ENCODE measurements at regions not wholly inside any gene's neighbourhood (a gene's known extent, or its start where the extent isn't known, plus 50 kb on each side); places are given as distances from the start of the nearest gene placed in this dataset.

DNA sequence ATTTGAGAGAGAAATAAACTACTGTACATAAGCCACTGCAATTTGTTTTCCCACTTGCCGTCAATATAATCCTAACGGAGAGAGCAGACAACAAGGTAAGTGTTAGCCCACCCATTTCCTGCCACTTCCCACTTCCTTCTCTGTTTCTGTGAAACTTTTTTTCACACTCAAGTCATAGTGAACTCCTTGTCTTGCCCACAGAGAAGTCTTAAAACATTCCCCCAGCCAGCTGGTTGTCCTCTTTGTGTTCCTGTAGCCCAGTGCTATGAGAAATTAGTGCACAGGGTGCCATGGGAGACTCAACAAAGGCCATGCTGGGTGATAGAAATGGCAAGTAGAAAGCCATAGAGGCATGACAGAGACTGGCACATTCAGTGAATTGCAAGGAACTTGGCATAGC lies 208.6 kb downstream of the BLID start:
- TF ChIP-seq, protein P1, sequence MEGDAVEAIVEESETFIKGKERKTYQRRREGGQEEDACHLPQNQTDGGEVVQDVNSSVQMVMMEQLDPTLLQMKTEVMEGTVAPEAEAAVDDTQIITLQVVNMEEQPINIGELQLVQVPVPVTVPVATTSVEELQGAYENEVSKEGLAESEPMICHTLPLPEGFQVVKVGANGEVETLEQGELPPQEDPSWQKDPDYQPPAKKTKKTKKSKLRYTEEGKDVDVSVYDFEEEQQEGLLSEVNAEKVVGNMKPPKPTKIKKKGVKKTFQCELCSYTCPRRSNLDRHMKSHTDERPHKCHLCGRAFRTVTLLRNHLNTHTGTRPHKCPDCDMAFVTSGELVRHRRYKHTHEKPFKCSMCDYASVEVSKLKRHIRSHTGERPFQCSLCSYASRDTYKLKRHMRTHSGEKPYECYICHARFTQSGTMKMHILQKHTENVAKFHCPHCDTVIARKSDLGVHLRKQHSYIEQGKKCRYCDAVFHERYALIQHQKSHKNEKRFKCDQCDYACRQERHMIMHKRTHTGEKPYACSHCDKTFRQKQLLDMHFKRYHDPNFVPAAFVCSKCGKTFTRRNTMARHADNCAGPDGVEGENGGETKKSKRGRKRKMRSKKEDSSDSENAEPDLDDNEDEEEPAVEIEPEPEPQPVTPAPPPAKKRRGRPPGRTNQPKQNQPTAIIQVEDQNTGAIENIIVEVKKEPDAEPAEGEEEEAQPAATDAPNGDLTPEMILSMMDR (conservative IDR thresholded peaks at IDR 0.05; ENCODE audit: low read length), result no peak
- TF ChIP-seq EZH2phosphoT487 (IDR thresholded peaks at IDR 0.05; ENCODE audit: borderline replicate concordance, low read depth, low read length), result no peak
